CD14-positive monocyte (primary cell): ENCODE measurements at regions not wholly inside any gene's neighbourhood (a gene's known extent, or its start where the extent isn't known, plus 50 kb on each side); places are given as distances from the start of the nearest gene placed in this dataset.

Experiments
- DNase-seq, 3 donors: peaks; one replicate each; pipeline ENCODE4 v3.0.0-alpha.2; 2011 to 2022
- H2AFZ ChIP-seq: 2 replicates; pipeline ENCODE4 v1.6.0; 2012; ENCODE audit warnings: mild to moderate bottlenecking, low read depth, low read length, inconsistent platforms; ENCODE audit not compliant: insufficient read depth, poor library complexity, severe bottlenecking
- H3K27ac ChIP-seq, 2 donors: 1 replicate in 1 of 2; 2 replicates in 1 of 2; pipeline ENCODE4 v1.5.1; 2012 to 2013; ENCODE audit warnings: low read length in 2 of 2, control low read depth in 1 of 2, inconsistent platforms in 1 of 2, low read depth in 1 of 2, mild to moderate bottlenecking in 1 of 2
- H3K27me3 ChIP-seq, 2 donors: one replicate each; pipeline versions ENCODE4 v1.6.0 to v1.6.1; 2011 to 2013; ENCODE audit warnings: low read length in 2 of 2; ENCODE audit not compliant: control insufficient read depth in 2 of 2, insufficient read depth in 2 of 2
- H3K36me3 ChIP-seq, 2 donors: replicated peaks in 1 of 2; 1 replicate in 1 of 2; 2 replicates in 1 of 2; pipeline versions ENCODE4 v1.5.1 to v1.6.1; 2012 to 2013; ENCODE audit warnings: low read length in 2 of 2, control low read depth in 1 of 2, inconsistent platforms in 1 of 2, mild to moderate bottlenecking in 1 of 2; ENCODE audit not compliant: insufficient read depth in 2 of 2, control insufficient read depth in 1 of 2
- H3K4me1 ChIP-seq, 2 donors: 1 replicate in 1 of 2; 2 replicates in 1 of 2; pipeline versions ENCODE4 v1.5.1 to v1.6.1; 2012 to 2013; ENCODE audit warnings: low read length in 2 of 2, control low read depth in 1 of 2, inconsistent platforms in 1 of 2, mild to moderate bottlenecking in 1 of 2, moderate library complexity in 1 of 2; ENCODE audit not compliant: insufficient read depth in 2 of 2, control insufficient read depth in 1 of 2
- H3K4me2 ChIP-seq: replicated peaks from 2 replicates; pipeline ENCODE3; 2012; ENCODE audit warnings: low read length, moderate library complexity, mild to moderate bottlenecking; ENCODE audit not compliant: poor library complexity, severe bottlenecking; ENCODE audit errors: extremely low read depth
- H3K4me3 ChIP-seq, 3 experiments: fragments of 200-600 bp in 1 of 3; sonication (generic) in 1 of 3; replicated peaks in 1 of 3; 1 replicate in 2 of 3; 2 replicates in 1 of 3; pipeline ENCODE4 v1.5.1; 2011 to 2013; ENCODE audit warnings: low read length in 3 of 3, mild to moderate bottlenecking in 3 of 3, control low read depth in 2 of 3, low read depth in 2 of 3, inconsistent platforms in 1 of 3, moderate library complexity in 1 of 3
- H3K79me2 ChIP-seq: 2 replicates; pipeline ENCODE4 v1.6.0; 2012; ENCODE audit warnings: mild to moderate bottlenecking, control low read depth, inconsistent platforms, low read length, moderate library complexity; ENCODE audit not compliant: insufficient read depth
- H3K9ac ChIP-seq: 2 replicates; pipeline ENCODE4 v1.6.0; 2017; ENCODE audit warnings: low read length, mild to moderate bottlenecking; ENCODE audit not compliant: insufficient read depth, poor library complexity, severe bottlenecking
- H3K9me3 ChIP-seq, 2 donors: replicated peaks in 1 of 2; 1 replicate in 1 of 2; 2 replicates in 1 of 2; pipeline versions ENCODE4 v1.5.1 to v1.6.1; 2012 to 2013; ENCODE audit warnings: low read length in 2 of 2, control low read depth in 1 of 2; ENCODE audit not compliant: control insufficient read depth in 1 of 2, insufficient read depth in 1 of 2
- H4K20me1 ChIP-seq: 2 replicates; pipeline ENCODE4 v1.6.0; 2012; ENCODE audit warnings: mild to moderate bottlenecking, low read length, control low read depth, moderate library complexity; ENCODE audit not compliant: insufficient read depth
- H3K27ac Mint-ChIP-seq, 7 donors: one replicate each; pipeline ENCODE4 v1.8.0; 2020; ENCODE audit warnings: mild to moderate bottlenecking in 7 of 7, mixed read lengths in 7 of 7, moderate library complexity in 6 of 7, inconsistent platforms in 2 of 7
- H3K27me3 Mint-ChIP-seq, 3 donors: one replicate each; pipeline ENCODE4 v1.8.0; 2021 to 2022; ENCODE audit warnings: low read depth in 3 of 3, mild to moderate bottlenecking in 3 of 3, mixed read lengths in 3 of 3, moderate library complexity in 3 of 3, inconsistent platforms in 1 of 3
- H3K36me3 Mint-ChIP-seq, 2 donors: one replicate each; pipeline ENCODE4 v1.8.0; 2020; ENCODE audit warnings: mixed read lengths in 2 of 2, inconsistent platforms in 1 of 2, mild to moderate bottlenecking in 1 of 2
- H3K4me1 Mint-ChIP-seq: one replicate; pipeline ENCODE4 v1.8.0; 2020; ENCODE audit warnings: mild to moderate bottlenecking, mixed read lengths
- H3K4me3 Mint-ChIP-seq, 2 donors: one replicate each; pipeline ENCODE4 v1.8.0; 2020; ENCODE audit warnings: mild to moderate bottlenecking in 2 of 2, mixed read lengths in 2 of 2, moderate library complexity in 1 of 2
- H3K9me3 Mint-ChIP-seq, 7 donors: one replicate each; pipeline ENCODE4 v1.8.0; 2020 to 2022; ENCODE audit warnings: mixed read lengths in 7 of 7, mild to moderate bottlenecking in 6 of 7, moderate library complexity in 6 of 7, inconsistent platforms in 2 of 7
- CTCF ChIP-seq: fragments of 200-600 bp; IDR thresholded peaks from one replicate; pipeline ENCODE4 v1.8.0; 2022; ENCODE audit warnings: antibody characterized with exemption, mild to moderate bottlenecking
- WGBS: methylation state at CpG from one replicate; pipeline ENCODE4 v1.1.5; 2013; ENCODE audit warnings: missing lambda C conversion rate; ENCODE audit not compliant: insufficient coverage; 5-methylcytosine and 5-hydroxymethylcytosine counted together
- intact Hi-C, 2 donors: fragments of 100-400 bp; cut with micrococcal nuclease; formaldehyde crosslinking; loops; one replicate each; pipeline versions ENCODE4 v1.15.0 to v1.15.1; 2023

GRCh38 chr13:80105350-80105749, 235.6 kb downstream of the SPRY2 start:
- DNase-seq, result no peak
- H2AFZ ChIP-seq, result no peak overlapping the region
- H3K79me2 ChIP-seq, result no peaks in the 10 kb centered on the region
- intact Hi-C loops, result no loop called here
- Mint-ChIP-seq H3K9me3 (peaks cover 0 to 5% (median 3%) of the 10 kb centered on the region in 7 donors), H3K27ac (no peak overlapping the region), H3K4me3 (no peak overlapping the region), H3K36me3 (no peaks in the 10 kb centered on the region), H3K27me3 (peaks cover 0 to 3% (median 2%) of the 10 kb centered on the region in 3 donors), H3K4me1 (no peaks in the 10 kb centered on the region)
- WGBS, result 100% methylated on average over 1 of the region's 2 CpGs
- no peak overlapping the region for H3K9ac ChIP-seq
- no peaks in the 10 kb centered on the region for H3K9me3 ChIP-seq
- no peak for TF ChIP-seq CTCF
- no peaks in the 10 kb centered on the region for H3K27me3 ChIP-seq
- no peak overlapping the region for H3K4me2 ChIP-seq
- no peaks in the 10 kb centered on the region for H4K20me1 ChIP-seq
- no peak overlapping the region for H3K27ac ChIP-seq
- no peaks in the 10 kb centered on the region for H3K36me3 ChIP-seq
- no peak overlapping the region for H3K4me3 ChIP-seq
- no peaks in the 10 kb centered on the region for H3K4me1 ChIP-seq

GRCh38 chr13:80101040-80101439, 239.9 kb downstream of the SPRY2 start:
- no peaks in the 10 kb centered on the region for H3K27me3 ChIP-seq
- H4K20me1 ChIP-seq, result no peaks in the 10 kb centered on the region
- no peaks in the 10 kb centered on the region for H3K36me3 ChIP-seq
- H3K27ac Mint-ChIP-seq, result no peak overlapping the region
- intact Hi-C loops, result no loop called here
- no peaks in the 10 kb centered on the region for H3K36me3 Mint-ChIP-seq
- TF ChIP-seq CTCF, result no peak
- no peaks in the 10 kb centered on the region for H3K4me1 ChIP-seq
- no peaks in the 10 kb centered on the region for H3K4me1 Mint-ChIP-seq
- H3K79me2 ChIP-seq, result no peaks in the 10 kb centered on the region
- H3K9me3 ChIP-seq, result no peaks in the 10 kb centered on the region
- no peak overlapping the region for H3K4me2 ChIP-seq
- no peak for DNase-seq
- H3K9me3 Mint-ChIP-seq, result peaks cover 0 to 5% (median 0%) of the 10 kb centered on the region in 7 donors
- no peak overlapping the region for H2AFZ ChIP-seq
- WGBS, result 50% methylated on average over 1 of the region's 3 CpGs
- no peaks in the 10 kb centered on the region for H3K27me3 Mint-ChIP-seq
- no peak overlapping the region for H3K4me3 Mint-ChIP-seq
- no peak overlapping the region for H3K9ac ChIP-seq
- no peak overlapping the region for H3K27ac ChIP-seq
- no peak overlapping the region for H3K4me3 ChIP-seq
